ENCODE measurements at regions not wholly inside any gene's neighbourhood (a gene's known extent, or its start where the extent isn't known, plus 50 kb on each side); places are given as distances from the start of the nearest gene placed in this dataset.

- Histone ChIP-seq H3K4me1 (ENCODE audit: control insufficient read depth in 1 of 2, low read depth in 2 of 2) (no peaks in the 10 kb centered on the region), H3K9me3 (no peaks in the 10 kb centered on the region), H3K36me3 (no peaks in the 10 kb centered on the region), H3K27ac (no peak overlapping the region), H3K27me3 (replicated peaks; ENCODE audit: insufficient read depth) (no peaks in the 10 kb centered on the region), H3K4me3 (no peak overlapping the region)
- no peak for DNase-seq (ENCODE audit: low spot score)
- ATAC-seq (ENCODE audit: insufficient number of reproducible peaks, low FRiP score, low read depth) = no peak
- no peak for TF ChIP-seq CTCF (IDR thresholded peaks at IDR 0.05)
Measured at GRCh38 chr13:84569366-84569765, 687.1 kb upstream of the SLITRK1 start.

GRCh38 chr13:84567848-84568247 lies 685.6 kb upstream of the SLITRK1 start:
- no peak overlapping the region for H3K27ac ChIP-seq
- no peaks in the 10 kb centered on the region for H3K4me1 ChIP-seq (ENCODE audit: control insufficient read depth in 1 of 2, low read depth in 2 of 2)
- H3K4me3 ChIP-seq = no peak overlapping the region
- no peak for TF ChIP-seq CTCF (IDR thresholded peaks at IDR 0.05)
- DNase-seq (ENCODE audit: low spot score) = no peak
- no peak for ATAC-seq (ENCODE audit: insufficient number of reproducible peaks, low FRiP score, low read depth)
- H3K9me3 ChIP-seq = no peaks in the 10 kb centered on the region
- H3K36me3 ChIP-seq = no peaks in the 10 kb centered on the region
- no peaks in the 10 kb centered on the region for H3K27me3 ChIP-seq (replicated peaks; ENCODE audit: insufficient read depth)

GRCh38 chr13:84566780-84567179 lies 684.5 kb upstream of the SLITRK1 start:
- no peak for DNase-seq (ENCODE audit: low spot score)
- TF ChIP-seq CTCF (IDR thresholded peaks at IDR 0.05) = no peak
- ATAC-seq (ENCODE audit: insufficient number of reproducible peaks, low FRiP score, low read depth) = no peak
- Histone ChIP-seq H3K27me3 (replicated peaks; ENCODE audit: insufficient read depth) (no peaks in the 10 kb centered on the region), H3K4me1 (ENCODE audit: control insufficient read depth in 1 of 2, low read depth in 2 of 2) (no peaks in the 10 kb centered on the region), H3K36me3 (no peaks in the 10 kb centered on the region), H3K4me3 (no peak overlapping the region), H3K27ac (no peak overlapping the region), H3K9me3 (no peaks in the 10 kb centered on the region)

- no peak for DNase-seq (ENCODE audit: low spot score)
- Histone ChIP-seq H3K9me3 (no peaks in the 10 kb centered on the region), H3K27ac (no peak overlapping the region), H3K4me3 (no peak overlapping the region), H3K4me1 (ENCODE audit: control insufficient read depth in 1 of 2, low read depth in 2 of 2) (no peaks in the 10 kb centered on the region), H3K36me3 (no peaks in the 10 kb centered on the region), H3K27me3 (replicated peaks; ENCODE audit: insufficient read depth) (no peaks in the 10 kb centered on the region)
- TF ChIP-seq CTCF (IDR thresholded peaks at IDR 0.05) = no peak
- ATAC-seq (ENCODE audit: insufficient number of reproducible peaks, low FRiP score, low read depth) = no peak
Measured at GRCh38 chr13:84563611-84564010, 681.3 kb upstream of the SLITRK1 start.

GRCh38 chr13:84553227-84553626 lies 671.0 kb upstream of the SLITRK1 start:
- Histone ChIP-seq H3K27ac (no peak overlapping the region), H3K27me3 (replicated peaks; ENCODE audit: insufficient read depth) (no peaks in the 10 kb centered on the region), H3K9me3 (no peaks in the 10 kb centered on the region), H3K4me3 (no peak overlapping the region), H3K4me1 (ENCODE audit: control insufficient read depth in 1 of 2, low read depth in 2 of 2) (no peaks in the 10 kb centered on the region), H3K36me3 (no peaks in the 10 kb centered on the region)
- DNase-seq (ENCODE audit: low spot score) (no peak), ATAC-seq (ENCODE audit: insufficient number of reproducible peaks, low FRiP score, low read depth) (no peak)
- TF ChIP-seq CTCF (IDR thresholded peaks at IDR 0.05) = no peak
